H9 (cell line): ENCODE measurements at regions not wholly inside any gene's neighbourhood (a gene's known extent, or its start where the extent isn't known, plus 50 kb on each side); places are given as distances from the start of the nearest gene placed in this dataset.

Source experiments
- DNase-seq: peaks from one replicate; pipeline ENCODE4 v3.0.0-alpha.2; 2017
- H2AFZ ChIP-seq: one replicate; pipeline ENCODE4 v1.6.1; 2013; ENCODE audit warnings: mild to moderate bottlenecking, low read length, control low read depth, moderate library complexity
- H2AK5ac ChIP-seq: 2 replicates; pipeline ENCODE4 v1.6.1; 2013; ENCODE audit warnings: low read length, control low read depth, mixed read lengths; ENCODE audit not compliant: insufficient read length
- H2BK120ac ChIP-seq: one replicate; pipeline ENCODE4 v1.6.1; 2013; ENCODE audit warnings: low read depth, mild to moderate bottlenecking, low read length, control low read depth, inconsistent platforms; ENCODE audit not compliant: poor library complexity, severe bottlenecking
- H2BK12ac ChIP-seq: 2 replicates; pipeline ENCODE4 v1.6.1; 2013; ENCODE audit warnings: low read length, control low read depth, mixed read lengths, low read depth; ENCODE audit not compliant: insufficient read length
- H2BK15ac ChIP-seq: 2 replicates; pipeline ENCODE4 v1.6.1; 2013; ENCODE audit warnings: low read depth, low read length, control low read depth
- H2BK20ac ChIP-seq: one replicate; pipeline ENCODE4 v1.6.1; 2013; ENCODE audit warnings: low read depth, mild to moderate bottlenecking, low read length, control low read depth, inconsistent platforms; ENCODE audit not compliant: poor library complexity, severe bottlenecking
- H2BK5ac ChIP-seq: 2 replicates; pipeline ENCODE4 v1.6.1; 2013; ENCODE audit warnings: low read length, control low read depth, mixed read lengths; ENCODE audit not compliant: insufficient read length
- H3K14ac ChIP-seq: 2 replicates; pipeline ENCODE4 v1.6.1; 2013; ENCODE audit warnings: low read length, control low read depth; ENCODE audit not compliant: insufficient read depth
- H3K18ac ChIP-seq: 2 replicates; pipeline ENCODE4 v1.6.1; 2013; ENCODE audit warnings: low read depth, mild to moderate bottlenecking, mixed read lengths, low read length, control low read depth; ENCODE audit not compliant: insufficient read length
- H3K23ac ChIP-seq: 2 replicates; pipeline ENCODE4 v1.6.1; 2013; ENCODE audit warnings: low read length, control low read depth, mixed read lengths, low read depth; ENCODE audit not compliant: insufficient read length
- H3K23me2 ChIP-seq: 2 replicates; pipeline ENCODE4 v1.6.1; 2013; ENCODE audit warnings: low read depth, mild to moderate bottlenecking, mixed read lengths, low read length, control low read depth; ENCODE audit not compliant: insufficient read length, poor library complexity, severe bottlenecking
- H3K27ac ChIP-seq: 2 replicates; pipeline ENCODE4 v1.5.1; 2013; ENCODE audit warnings: low read length, control low read depth, mixed read lengths, low read depth; ENCODE audit not compliant: insufficient read length
- H3K27me3 ChIP-seq: 2 replicates; pipeline ENCODE4 v1.6.1; 2013; ENCODE audit warnings: low read length, control low read depth, inconsistent platforms; ENCODE audit not compliant: insufficient read depth
- H3K4ac ChIP-seq: 2 replicates; pipeline ENCODE4 v1.6.1; 2013; ENCODE audit warnings: low read depth, mild to moderate bottlenecking, control low read depth, inconsistent platforms, low read length, moderate library complexity
- H3K4me1 ChIP-seq: 2 replicates; pipeline ENCODE4 v1.6.1; 2013; ENCODE audit warnings: low read length, control low read depth, inconsistent platforms; ENCODE audit not compliant: insufficient read depth
- H3K4me2 ChIP-seq: 2 replicates; pipeline ENCODE4 v1.6.1; 2013; ENCODE audit warnings: low read length, control low read depth, mixed read lengths; ENCODE audit not compliant: insufficient read length, insufficient read depth
- H3K56ac ChIP-seq: 2 replicates; pipeline ENCODE4 v1.6.1; 2013; ENCODE audit warnings: low read depth, mild to moderate bottlenecking, mixed read lengths, low read length, control low read depth; ENCODE audit not compliant: insufficient read length
- H3K79me1 ChIP-seq: 2 replicates; pipeline ENCODE4 v1.6.1; 2013; ENCODE audit warnings: low read depth, mild to moderate bottlenecking, moderate library complexity, low read length, control low read depth, inconsistent platforms; ENCODE audit not compliant: insufficient read depth, poor library complexity, severe bottlenecking
- H3K79me2 ChIP-seq: 2 replicates; pipeline ENCODE4 v1.6.1; 2013; ENCODE audit warnings: low read length, control low read depth, inconsistent platforms; ENCODE audit not compliant: insufficient read depth
- H3K9ac ChIP-seq: 2 replicates; pipeline ENCODE4 v1.6.1; 2013; ENCODE audit warnings: low read length, control low read depth, mixed read lengths; ENCODE audit not compliant: insufficient read length; ENCODE audit errors: extremely low read depth
- H3K9me3 ChIP-seq: one replicate; pipeline ENCODE4 v1.6.1; 2013; ENCODE audit warnings: low read depth, low read length, inconsistent platforms; ENCODE audit not compliant: control insufficient read depth
- H3T11ph ChIP-seq: one replicate; pipeline ENCODE4 v1.6.1; 2013; ENCODE audit warnings: mild to moderate bottlenecking, low read length, control low read depth, inconsistent platforms
- H4K20me1 ChIP-seq: one replicate; pipeline ENCODE4 v1.6.1; 2013; ENCODE audit not compliant: control insufficient read depth, insufficient read length, insufficient read depth
- H4K5ac ChIP-seq: 2 replicates; pipeline ENCODE4 v1.6.1; 2013; ENCODE audit warnings: low read depth, mild to moderate bottlenecking, mixed read lengths, low read length, control low read depth; ENCODE audit not compliant: insufficient read length
- H4K8ac ChIP-seq: replicated peaks from 2 replicates; pipeline ENCODE4 v1.6.1; 2013; ENCODE audit warnings: low read length, control low read depth, mixed read lengths, low read depth; ENCODE audit not compliant: insufficient read length
- H4K91ac ChIP-seq: 2 replicates; pipeline ENCODE4 v1.6.1; 2013; ENCODE audit warnings: low read depth, mild to moderate bottlenecking, moderate library complexity, mixed read lengths, low read length, control low read depth; ENCODE audit not compliant: insufficient read length
- H3K27ac Mint-ChIP-seq, 3 experiments: 2 replicates in 2 of 3; 3 replicates in 1 of 3; pipeline ENCODE4 v1.8.0; 2020 to 2021; ENCODE audit warnings: mixed read lengths in 3 of 3, mild to moderate bottlenecking in 1 of 3, moderate library complexity in 1 of 3
- H3K27me3 Mint-ChIP-seq: 2 replicates; pipeline ENCODE4 v1.8.0; 2021; ENCODE audit warnings: low read depth, mild to moderate bottlenecking, moderate library complexity, mixed read lengths
- H3K36me3 Mint-ChIP-seq, 3 experiments: 2 replicates in 2 of 3; 3 replicates in 1 of 3; pipeline ENCODE4 v1.8.0; 2020 to 2021; ENCODE audit warnings: low read depth in 3 of 3, mixed read lengths in 3 of 3; ENCODE audit not compliant: insufficient read depth in 1 of 3
- H3K4me1 Mint-ChIP-seq, 2 experiments: 2 replicates each; pipeline ENCODE4 v1.8.0; 2020; ENCODE audit warnings: mixed read lengths in 2 of 2
- H3K4me3 Mint-ChIP-seq, 2 experiments: 2 replicates in 1 of 2; 3 replicates in 1 of 2; pipeline ENCODE4 v1.8.0; 2020 to 2021; ENCODE audit warnings: mild to moderate bottlenecking in 2 of 2, mixed read lengths in 2 of 2, moderate library complexity in 1 of 2
- H3K9me3 Mint-ChIP-seq, 2 experiments: 2 replicates in 1 of 2; 3 replicates in 1 of 2; pipeline ENCODE4 v1.8.0; 2020; ENCODE audit warnings: mild to moderate bottlenecking in 2 of 2, mixed read lengths in 2 of 2, moderate library complexity in 1 of 2
- WGBS: extraction: QIAGEN DNeasy Blood & Tissue Kit; methylation state at CpG from one replicate; pipeline ENCODE4 v1.1.7; 2013; ENCODE audit warnings: missing lambda C conversion rate, low lambda C conversion rate, mixed read lengths; ENCODE audit not compliant: insufficient read length; ENCODE audit errors: extremely low coverage; 5-methylcytosine and 5-hydroxymethylcytosine counted together
- TF ChIP-seq, protein P1 (sequence below): fragments of 200-600 bp; sonication (generic); conservative IDR thresholded peaks from 3 replicates; pipeline ENCODE4 v1.8.0; 2021; ENCODE audit warnings: antibody characterized with exemption, mild to moderate bottlenecking

DNA sequence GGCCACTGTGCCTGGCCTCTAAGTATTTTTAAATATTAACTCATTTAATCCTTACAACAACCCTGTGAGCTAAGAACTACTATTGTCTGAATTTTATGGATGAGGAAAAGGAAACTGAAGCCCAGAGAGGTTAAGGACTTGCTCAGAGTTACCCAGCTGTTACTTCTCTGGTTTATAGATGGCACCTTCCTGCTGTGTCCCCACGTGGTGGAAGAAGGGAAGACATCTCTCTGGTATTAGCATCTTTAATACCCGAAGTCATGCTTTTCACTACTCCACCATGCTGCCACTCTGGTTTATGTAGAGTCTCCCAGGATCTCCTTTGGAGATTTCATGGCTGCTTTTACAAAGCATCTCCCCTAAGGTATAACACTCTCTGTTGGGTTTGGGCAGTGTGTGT is 105.5 kb upstream of the MKLN1 start:
- Histone ChIP-seq H3K18ac (no peak overlapping the region), H3K4me2 (no peak overlapping the region), H3K27me3 (no peaks in the 10 kb centered on the region), H3K4ac (no peak overlapping the region), H3T11ph (no peak overlapping the region), H4K8ac (no peak overlapping the region), H3K9ac (no peak overlapping the region), H3K56ac (no peak overlapping the region), H2AFZ (no peak overlapping the region), H3K23me2 (no peaks in the 10 kb centered on the region), H3K27ac (no peak overlapping the region), H4K5ac (no peak overlapping the region), H2BK15ac (no peak overlapping the region), H3K14ac (no peak overlapping the region), H2BK5ac (no peak overlapping the region), H3K9me3 (no peaks in the 10 kb centered on the region), H2BK120ac (no peak overlapping the region), H2BK20ac (no peak overlapping the region), H4K91ac (no peak overlapping the region), H3K4me1 (peaks cover 2% of the 10 kb centered on the region; the same call in 1 of the 2 replicates), H3K79me2 (no peaks in the 10 kb centered on the region), H2AK5ac (no peak overlapping the region), H2BK12ac (no peak overlapping the region), H4K20me1 (no peaks in the 10 kb centered on the region), H3K23ac (no peak overlapping the region), H3K79me1 (no peaks in the 10 kb centered on the region)
- H3K4me3 Mint-ChIP-seq = no peak overlapping the region
- no CpG with 5 or more reads among the region's 2 CpGs for WGBS
- peaks cover 0 to 6% of the 10 kb centered on the region in 2 experiments; a peak in 1 of 5 replicates for H3K9me3 Mint-ChIP-seq
- DNase-seq = no peak
- H3K27me3 Mint-ChIP-seq = peaks cover 2% of the 10 kb centered on the region
- peaks cover 0 to 6% (median 3%) of the 10 kb centered on the region in 3 experiments; a peak in 4 of 7 replicates for H3K36me3 Mint-ChIP-seq
- peaks cover 34 to 36% of the 10 kb centered on the region in 2 experiments for H3K4me1 Mint-ChIP-seq
- no peak overlapping the region for H3K27ac Mint-ChIP-seq
- TF ChIP-seq, protein P1, sequence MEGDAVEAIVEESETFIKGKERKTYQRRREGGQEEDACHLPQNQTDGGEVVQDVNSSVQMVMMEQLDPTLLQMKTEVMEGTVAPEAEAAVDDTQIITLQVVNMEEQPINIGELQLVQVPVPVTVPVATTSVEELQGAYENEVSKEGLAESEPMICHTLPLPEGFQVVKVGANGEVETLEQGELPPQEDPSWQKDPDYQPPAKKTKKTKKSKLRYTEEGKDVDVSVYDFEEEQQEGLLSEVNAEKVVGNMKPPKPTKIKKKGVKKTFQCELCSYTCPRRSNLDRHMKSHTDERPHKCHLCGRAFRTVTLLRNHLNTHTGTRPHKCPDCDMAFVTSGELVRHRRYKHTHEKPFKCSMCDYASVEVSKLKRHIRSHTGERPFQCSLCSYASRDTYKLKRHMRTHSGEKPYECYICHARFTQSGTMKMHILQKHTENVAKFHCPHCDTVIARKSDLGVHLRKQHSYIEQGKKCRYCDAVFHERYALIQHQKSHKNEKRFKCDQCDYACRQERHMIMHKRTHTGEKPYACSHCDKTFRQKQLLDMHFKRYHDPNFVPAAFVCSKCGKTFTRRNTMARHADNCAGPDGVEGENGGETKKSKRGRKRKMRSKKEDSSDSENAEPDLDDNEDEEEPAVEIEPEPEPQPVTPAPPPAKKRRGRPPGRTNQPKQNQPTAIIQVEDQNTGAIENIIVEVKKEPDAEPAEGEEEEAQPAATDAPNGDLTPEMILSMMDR = no peak
